Gastrocnemius medialis (tissue), 4 donors: ENCODE measurements at regions not wholly inside any gene's neighbourhood (a gene's known extent, or its start where the extent isn't known, plus 50 kb on each side); places are given as distances from the start of the nearest gene placed in this dataset.

Experiments used
- POLR2A ChIP-seq, 2 donors: fragments of 450-650 bp; IDR thresholded peaks; one replicate each; pipeline ENCODE4 v1.6.1; 2017; ENCODE audit warnings: antibody characterized with exemption in 2 of 2, mild to moderate bottlenecking in 2 of 2, moderate library complexity in 2 of 2
- TF ChIP-seq, protein P1 (sequence below), 5 experiments: fragments of 450-650 bp in 3 of 5; fragments of 200-600 bp in 2 of 5; sonication (generic) in 2 of 5; IDR thresholded peaks in 4 of 5; conservative IDR thresholded peaks in 1 of 5; 1 replicate in 4 of 5; 2 replicates in 1 of 5; pipeline ENCODE4 v1.5.1; 2016 to 2019; ENCODE audit warnings: antibody characterized with exemption in 5 of 5, mild to moderate bottlenecking in 3 of 5, moderate library complexity in 3 of 5

DNA sequence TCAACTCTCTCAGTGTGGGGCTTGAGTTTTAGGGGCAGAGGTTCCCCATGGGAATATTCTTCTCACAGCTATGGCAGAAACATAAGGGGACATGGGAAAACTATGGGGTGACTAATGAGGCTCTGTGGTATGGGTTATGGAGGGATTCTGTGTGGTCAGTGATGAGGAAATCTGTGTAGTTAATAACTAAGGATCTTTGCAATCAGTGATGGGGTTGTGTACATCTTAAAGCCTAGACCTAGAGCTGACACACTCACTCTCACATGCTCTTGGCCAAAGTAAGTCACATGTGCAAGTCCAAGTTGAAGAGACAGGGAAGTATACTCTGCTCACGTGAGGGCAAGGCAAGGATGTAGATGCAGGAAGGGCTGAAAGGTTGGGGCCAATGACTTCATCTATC lies 86.4 kb upstream of the UXT start:
- TF ChIP-seq, protein P1, sequence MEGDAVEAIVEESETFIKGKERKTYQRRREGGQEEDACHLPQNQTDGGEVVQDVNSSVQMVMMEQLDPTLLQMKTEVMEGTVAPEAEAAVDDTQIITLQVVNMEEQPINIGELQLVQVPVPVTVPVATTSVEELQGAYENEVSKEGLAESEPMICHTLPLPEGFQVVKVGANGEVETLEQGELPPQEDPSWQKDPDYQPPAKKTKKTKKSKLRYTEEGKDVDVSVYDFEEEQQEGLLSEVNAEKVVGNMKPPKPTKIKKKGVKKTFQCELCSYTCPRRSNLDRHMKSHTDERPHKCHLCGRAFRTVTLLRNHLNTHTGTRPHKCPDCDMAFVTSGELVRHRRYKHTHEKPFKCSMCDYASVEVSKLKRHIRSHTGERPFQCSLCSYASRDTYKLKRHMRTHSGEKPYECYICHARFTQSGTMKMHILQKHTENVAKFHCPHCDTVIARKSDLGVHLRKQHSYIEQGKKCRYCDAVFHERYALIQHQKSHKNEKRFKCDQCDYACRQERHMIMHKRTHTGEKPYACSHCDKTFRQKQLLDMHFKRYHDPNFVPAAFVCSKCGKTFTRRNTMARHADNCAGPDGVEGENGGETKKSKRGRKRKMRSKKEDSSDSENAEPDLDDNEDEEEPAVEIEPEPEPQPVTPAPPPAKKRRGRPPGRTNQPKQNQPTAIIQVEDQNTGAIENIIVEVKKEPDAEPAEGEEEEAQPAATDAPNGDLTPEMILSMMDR (IDR thresholded peaks at IDR 0.05 in 4 of 5, conservative IDR thresholded peaks at IDR 0.05 in 1 of 5), result no peak
- no peak for TF ChIP-seq POLR2A (IDR thresholded peaks at IDR 0.05)
